GM04503 (cell line): ENCODE measurements at regions not wholly inside any gene's neighbourhood (a gene's known extent, or its start where the extent isn't known, plus 50 kb on each side); places are given as distances from the start of the nearest gene placed in this dataset.
A peak's percentile ranks its signal among the peaks of the same experiment; 100 is the strongest.

Experiments
- DNase-seq: peaks from one replicate; pipeline ENCODE4 v3.0.0-alpha.2; 2012; ENCODE audit warnings: low read depth

DNA sequence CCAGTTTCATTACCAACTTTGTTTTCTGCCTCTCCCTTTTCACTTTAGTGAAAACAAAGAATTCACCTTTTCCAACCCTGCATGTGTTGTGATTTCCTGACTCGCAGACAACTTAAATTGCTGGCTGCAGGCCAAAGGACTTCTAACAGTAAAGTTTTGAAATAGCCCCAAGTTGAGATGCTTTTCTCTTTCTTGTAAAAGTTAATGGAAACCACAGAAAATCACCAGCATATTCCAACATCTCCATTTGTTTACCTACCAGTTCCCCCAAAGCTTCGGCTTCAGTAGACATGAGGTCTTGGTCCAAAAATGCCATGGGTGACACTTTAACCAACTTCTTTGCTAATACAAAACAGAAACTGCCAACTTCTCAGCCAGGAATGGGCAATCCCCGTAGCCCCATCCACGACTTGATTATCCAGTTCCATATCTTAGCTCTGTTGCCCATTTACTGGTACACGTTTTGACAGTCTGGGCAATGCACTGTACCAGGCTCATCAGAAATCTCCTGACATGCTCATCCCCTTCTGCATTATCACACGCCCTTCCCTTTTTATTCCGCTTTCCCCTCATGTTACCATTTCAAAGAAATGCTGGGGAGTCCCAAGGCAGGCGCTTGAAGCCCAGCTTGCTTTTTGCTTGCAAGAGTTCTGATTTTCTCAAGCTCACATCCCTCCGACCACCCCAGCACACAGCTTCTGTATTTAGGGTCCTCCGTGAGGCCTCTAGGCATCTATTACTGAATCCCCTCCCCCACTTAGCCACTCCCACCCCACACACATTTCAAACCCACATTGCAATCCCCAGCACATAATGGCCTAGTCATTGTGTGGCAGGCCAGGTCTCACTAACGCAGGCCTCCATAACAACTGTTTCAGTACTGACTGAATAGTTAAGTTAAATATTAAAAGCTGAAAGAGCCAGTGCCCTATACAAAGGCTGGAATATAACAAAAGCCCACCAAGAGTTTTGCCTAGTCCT is 137.9 kb upstream of the S100G start:
- no peak for DNase-seq

DNA sequence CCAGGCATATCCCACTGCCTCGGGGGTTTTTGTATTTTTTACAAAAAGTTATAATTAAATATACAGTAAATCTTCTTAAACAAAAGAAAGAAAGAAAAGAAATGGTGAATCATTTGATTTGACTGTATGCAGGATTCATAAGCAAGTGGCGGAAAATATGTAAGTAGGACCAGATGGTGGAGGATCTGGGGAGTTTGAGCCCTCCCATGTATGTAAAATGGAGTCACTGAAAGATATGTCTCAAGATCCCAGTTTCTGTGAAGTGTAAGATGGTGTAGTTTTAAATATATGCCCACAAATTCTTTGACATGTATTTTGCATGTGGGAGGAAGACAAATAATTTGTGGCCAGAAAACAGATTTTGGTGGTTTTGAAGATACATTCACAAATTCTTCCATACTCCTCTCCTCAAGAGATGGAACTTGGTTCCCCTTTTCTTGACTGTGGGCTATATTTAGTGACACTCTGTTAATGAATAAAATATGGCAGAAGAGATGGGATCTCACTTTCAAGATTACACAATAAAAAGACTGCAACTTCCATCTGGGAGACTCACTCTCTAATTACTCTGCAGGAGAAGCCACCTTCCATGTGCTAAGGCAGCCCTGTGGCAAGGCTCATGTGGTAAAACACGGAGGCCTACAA is 133.6 kb upstream of the S100G start:
- peak; percentile 27 for DNase-seq

DNA sequence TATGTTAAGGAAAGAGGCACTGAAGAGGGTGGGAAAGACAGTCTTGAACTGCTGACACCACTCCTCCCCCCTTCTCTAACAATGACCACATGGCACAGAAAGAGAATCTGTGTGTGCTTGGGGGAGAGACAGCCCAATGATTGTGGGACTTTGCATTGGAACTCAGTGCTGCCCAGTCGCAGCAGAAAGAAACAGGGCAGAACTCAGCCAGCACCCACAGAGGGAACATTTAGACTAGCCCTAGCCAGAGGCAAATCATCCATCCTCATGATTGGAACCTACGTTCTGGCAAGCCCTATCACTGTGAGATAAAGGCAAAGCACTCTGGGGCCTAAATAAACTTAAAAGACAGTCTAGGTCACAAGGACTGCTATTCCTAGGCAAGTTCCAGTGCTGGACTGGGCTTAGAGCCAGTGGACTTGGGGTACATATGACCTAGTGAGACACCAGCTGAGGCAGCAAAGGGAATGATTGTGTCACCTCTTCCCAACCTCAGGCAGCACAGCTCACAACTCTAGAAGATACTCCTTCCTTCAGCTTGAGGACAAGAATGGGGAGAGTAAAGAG is 132.8 kb upstream of the S100G start:
- DNase-seq: no peak

DNA sequence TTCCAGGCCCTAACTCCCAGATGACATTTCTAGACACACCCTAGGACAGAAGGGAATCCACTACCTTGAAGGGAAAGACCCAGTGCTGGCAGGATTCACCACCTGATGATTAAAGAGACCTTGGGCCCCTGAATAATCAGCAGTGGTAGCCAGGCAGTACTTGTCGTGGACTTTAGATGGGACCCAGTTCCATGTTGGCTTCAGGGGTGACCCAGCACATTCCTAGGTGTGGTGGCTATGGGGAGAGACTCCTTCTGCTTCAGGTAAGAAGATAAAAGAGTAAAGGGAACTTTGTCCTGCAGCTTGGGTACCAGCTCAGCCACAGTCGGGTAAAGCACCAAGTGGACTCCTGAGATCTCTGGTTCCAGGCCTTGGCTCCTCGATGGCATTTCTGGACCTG is 131.8 kb upstream of the S100G start:
- no peak for DNase-seq

DNA sequence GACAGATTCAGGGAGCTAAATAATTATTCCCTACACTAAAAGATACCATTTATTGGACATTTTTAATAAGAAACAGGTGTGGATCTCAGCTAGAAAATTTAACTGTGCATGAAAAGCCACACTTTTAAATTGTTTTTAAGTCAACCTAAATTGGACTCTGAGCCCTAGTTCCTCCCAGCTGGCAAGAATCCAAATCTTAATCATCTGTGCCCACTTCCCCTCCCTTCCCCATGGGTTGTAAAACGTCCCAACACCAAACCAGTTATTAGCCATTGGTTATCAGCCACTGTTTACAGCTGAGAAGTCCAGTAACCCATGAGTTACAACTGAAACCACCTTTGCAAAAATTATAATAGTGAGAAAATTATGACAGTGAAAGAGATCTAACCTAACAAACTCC is 125.6 kb upstream of the S100G start:
- no peak for DNase-seq

DNA sequence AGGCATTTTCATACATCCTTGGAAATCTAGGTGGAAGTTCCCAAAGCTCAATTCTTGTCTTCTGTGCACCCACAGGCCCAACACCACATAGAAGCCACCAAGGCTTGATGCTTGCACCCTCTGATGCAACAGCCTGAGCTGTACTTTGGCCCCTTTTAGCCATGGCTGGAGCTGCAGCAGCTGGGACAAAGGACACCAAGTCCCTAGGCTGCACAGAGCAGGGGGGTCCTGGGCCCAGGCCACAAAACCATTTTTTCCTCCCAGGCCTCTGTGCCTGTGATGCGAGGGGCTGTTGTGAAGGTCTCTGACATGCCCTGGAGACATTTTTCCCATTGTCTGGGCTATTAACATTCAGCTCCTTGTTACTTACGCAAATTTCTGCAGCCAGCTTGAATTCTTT is 124.0 kb upstream of the S100G start:
- DNase-seq: no peak

DNA sequence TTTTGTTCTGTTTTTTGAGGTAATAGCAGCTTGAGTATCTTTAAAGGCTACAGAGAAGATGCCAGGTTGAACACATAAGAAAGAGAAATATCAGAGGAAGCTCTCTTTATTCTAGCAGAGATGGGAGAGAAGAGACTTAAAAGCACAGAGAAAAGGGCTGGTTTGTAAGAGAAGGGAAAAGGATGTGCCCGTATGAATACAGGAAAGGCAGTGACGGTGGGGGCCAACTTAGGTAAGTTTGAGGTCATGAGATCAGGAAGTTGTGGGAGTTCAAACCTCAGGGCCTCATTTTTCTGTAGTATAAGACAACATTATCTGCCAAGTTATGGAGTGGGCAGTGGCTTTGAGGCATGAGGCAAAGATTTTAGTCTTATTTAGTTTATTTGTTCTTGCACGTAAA is 121.3 kb upstream of the S100G start:
- DNase-seq: no peak
